GM12878 (cell line): ENCODE measurements at regions not wholly inside any gene's neighbourhood (a gene's known extent, or its start where the extent isn't known, plus 50 kb on each side); places are given as distances from the start of the nearest gene placed in this dataset.

Experiments
- BHLHE40 ChIP-seq, 2 experiments: fragments of 450-650 bp in 1 of 2; IDR thresholded peaks; 2 replicates each; pipeline ENCODE4 v1.6.1; 2011 to 2017; ENCODE audit warnings: low read depth in 2 of 2, borderline replicate concordance in 1 of 2, improper control_type of control experiment in 1 of 2, low read length in 1 of 2, mild to moderate bottlenecking in 1 of 2
- CBX3 ChIP-seq: fragments of 200-600 bp; sonication (generic); IDR thresholded peaks from 2 replicates; pipeline ENCODE4 v1.6.1; 2016; ENCODE audit warnings: low read depth, borderline replicate concordance
- HCFC1 ChIP-seq: fragments of 150-350 bp; IDR thresholded peaks from 2 replicates; pipeline ENCODE4 v1.6.1; 2014; ENCODE audit warnings: low read length
- POU2F2 ChIP-seq: IDR thresholded peaks from 3 replicates; pipeline ENCODE4 v1.6.1; 2011; ENCODE audit warnings: low read depth, mild to moderate bottlenecking, low read length, borderline replicate concordance
- SMAD1 ChIP-seq: fragments of 450-650 bp; IDR thresholded peaks from 2 replicates; pipeline ENCODE4 v1.6.1; 2018; ENCODE audit warnings: mild to moderate bottlenecking, low read depth; ENCODE audit not compliant: partially characterized antibody
- TF ChIP-seq, protein P1 (sequence below): fragments of 450-650 bp; IDR thresholded peaks from 2 replicates; pipeline ENCODE4 v1.6.1; 2017; ENCODE audit warnings: mild to moderate bottlenecking, moderate library complexity
- TF ChIP-seq, protein P2 (sequence below): fragments of 450-650 bp; IDR thresholded peaks from 2 replicates; pipeline ENCODE4 v1.6.1; 2018; ENCODE audit warnings: borderline replicate concordance, mild to moderate bottlenecking; ENCODE audit not compliant: partially characterized antibody

DNA sequence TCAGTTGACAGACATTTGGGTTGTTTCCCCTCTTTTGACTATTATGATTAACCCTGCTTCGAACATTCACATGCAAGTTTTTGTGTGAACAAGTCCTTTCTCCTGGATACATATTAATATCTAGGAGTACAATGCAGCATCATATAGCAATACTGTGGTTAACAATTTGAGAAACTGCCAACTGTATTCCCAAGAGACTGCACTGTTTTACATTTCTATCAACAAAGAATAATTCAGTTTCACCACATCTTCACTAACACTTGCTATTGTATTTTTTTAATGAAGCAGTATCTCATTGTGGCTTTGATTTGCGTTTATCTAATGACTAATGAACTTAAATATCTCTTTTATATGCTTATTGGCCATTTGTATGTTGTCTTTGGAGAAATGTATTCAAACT is 184.6 kb upstream of the NBEA start (continued):
- TF ChIP-seq CBX3 (no peak), SMAD1 (no peak), BHLHE40 (IDR thresholded peaks at IDR 0.05; ENCODE audit: borderline replicate concordance in 1 of 2, low read depth in 2 of 2, low read length in 1 of 2) (no peak), POU2F2 (no peak), HCFC1 (no peak)
- TF ChIP-seq, protein P1, sequence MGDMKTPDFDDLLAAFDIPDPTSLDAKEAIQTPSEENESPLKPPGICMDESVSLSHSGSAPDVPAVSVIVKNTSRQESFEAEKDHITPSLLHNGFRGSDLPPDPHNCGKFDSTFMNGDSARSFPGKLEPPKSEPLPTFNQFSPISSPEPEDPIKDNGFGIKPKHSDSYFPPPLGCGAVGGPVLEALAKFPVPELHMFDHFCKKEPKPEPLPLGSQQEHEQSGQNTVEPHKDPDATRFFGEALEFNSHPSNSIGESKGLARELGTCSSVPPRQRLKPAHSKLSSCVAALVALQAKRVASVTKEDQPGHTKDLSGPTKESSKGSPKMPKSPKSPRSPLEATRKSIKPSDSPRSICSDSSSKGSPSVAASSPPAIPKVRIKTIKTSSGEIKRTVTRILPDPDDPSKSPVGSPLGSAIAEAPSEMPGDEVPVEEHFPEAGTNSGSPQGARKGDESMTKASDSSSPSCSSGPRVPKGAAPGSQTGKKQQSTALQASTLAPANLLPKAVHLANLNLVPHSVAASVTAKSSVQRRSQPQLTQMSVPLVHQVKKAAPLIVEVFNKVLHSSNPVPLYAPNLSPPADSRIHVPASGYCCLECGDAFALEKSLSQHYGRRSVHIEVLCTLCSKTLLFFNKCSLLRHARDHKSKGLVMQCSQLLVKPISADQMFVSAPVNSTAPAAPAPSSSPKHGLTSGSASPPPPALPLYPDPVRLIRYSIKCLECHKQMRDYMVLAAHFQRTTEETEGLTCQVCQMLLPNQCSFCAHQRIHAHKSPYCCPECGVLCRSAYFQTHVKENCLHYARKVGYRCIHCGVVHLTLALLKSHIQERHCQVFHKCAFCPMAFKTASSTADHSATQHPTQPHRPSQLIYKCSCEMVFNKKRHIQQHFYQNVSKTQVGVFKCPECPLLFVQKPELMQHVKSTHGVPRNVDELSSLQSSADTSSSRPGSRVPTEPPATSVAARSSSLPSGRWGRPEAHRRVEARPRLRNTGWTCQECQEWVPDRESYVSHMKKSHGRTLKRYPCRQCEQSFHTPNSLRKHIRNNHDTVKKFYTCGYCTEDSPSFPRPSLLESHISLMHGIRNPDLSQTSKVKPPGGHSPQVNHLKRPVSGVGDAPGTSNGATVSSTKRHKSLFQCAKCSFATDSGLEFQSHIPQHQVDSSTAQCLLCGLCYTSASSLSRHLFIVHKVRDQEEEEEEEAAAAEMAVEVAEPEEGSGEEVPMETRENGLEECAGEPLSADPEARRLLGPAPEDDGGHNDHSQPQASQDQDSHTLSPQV: no peak
- TF ChIP-seq, protein P2, sequence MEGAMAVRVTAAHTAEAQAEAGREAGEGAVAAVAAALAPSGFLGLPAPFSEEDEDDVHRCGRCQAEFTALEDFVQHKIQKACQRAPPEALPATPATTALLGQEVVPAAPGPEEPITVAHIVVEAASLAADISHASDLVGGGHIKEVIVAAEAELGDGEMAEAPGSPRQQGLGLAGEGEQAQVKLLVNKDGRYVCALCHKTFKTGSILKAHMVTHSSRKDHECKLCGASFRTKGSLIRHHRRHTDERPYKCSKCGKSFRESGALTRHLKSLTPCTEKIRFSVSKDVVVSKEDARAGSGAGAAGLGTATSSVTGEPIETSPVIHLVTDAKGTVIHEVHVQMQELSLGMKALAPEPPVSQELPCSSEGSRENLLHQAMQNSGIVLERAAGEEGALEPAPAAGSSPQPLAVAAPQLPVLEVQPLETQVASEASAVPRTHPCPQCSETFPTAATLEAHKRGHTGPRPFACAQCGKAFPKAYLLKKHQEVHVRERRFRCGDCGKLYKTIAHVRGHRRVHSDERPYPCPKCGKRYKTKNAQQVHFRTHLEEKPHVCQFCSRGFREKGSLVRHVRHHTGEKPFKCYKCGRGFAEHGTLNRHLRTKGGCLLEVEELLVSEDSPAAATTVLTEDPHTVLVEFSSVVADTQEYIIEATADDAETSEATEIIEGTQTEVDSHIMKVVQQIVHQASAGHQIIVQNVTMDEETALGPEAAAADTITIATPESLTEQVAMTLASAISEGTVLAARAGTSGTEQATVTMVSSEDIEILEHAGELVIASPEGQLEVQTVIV: no peak
